ENCODE measurements at regions not wholly inside any gene's neighbourhood (a gene's known extent, or its start where the extent isn't known, plus 50 kb on each side); places are given as distances from the start of the nearest gene placed in this dataset.

- Histone ChIP-seq H3K27ac (no peak overlapping the region), H3K27me3 (no peaks in the 10 kb centered on the region), H3K9me3 (no peaks in the 10 kb centered on the region), H3K4me3 (no peak overlapping the region), H3K36me3 (no peaks in the 10 kb centered on the region), H3K4me1 (peaks cover 4 to 48% (median 5%) of the 10 kb centered on the region in 3 donors)
- 81 to 100% methylated on average over 3 to 4 of the region's 4 CpGs for WGBS, 2 donors
- DNase-seq, result no peak
- TF ChIP-seq CTCF (IDR thresholded peaks at IDR 0.05) (no peak), POLR2A (IDR thresholded peaks at IDR 0.05) (no peak)
- intact Hi-C loops (cut with DNase I), result no loop called here
Observed at GRCh38 chr3:112693186-112693585, 52.2 kb upstream of the CCDC80 start.

All from esophagus squamous epithelium (tissue), 5 donors.